ENCODE measurements at regions not wholly inside any gene's neighbourhood (a gene's known extent, or its start where the extent isn't known, plus 50 kb on each side); places are given as distances from the start of the nearest gene placed in this dataset.

DNA sequence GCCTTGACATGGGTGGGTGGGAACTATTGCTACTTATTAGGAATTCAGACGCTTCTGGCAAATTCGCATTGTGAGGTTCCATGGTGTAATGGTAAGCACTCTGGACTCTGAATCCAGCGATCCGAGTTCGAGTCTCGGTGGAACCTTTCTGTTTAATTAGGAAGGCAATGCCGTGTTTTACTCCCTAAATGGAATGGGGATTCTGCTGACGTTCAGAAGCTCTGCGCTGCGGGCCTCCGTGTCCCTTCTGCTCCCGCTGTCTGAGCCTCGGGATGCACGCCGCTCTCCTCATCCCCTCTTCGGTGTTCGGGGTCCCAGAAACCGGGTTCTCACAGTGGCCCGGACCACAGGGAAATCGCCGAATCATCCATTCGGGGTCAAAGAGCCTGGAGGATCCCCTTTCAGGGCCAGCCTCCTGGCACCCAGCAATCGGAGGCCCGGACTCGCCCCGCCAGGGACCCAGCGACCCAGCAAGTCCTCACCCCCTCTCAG is 280.3 kb downstream of the FAM72C start:
- TF ChIP-seq, protein P1, sequence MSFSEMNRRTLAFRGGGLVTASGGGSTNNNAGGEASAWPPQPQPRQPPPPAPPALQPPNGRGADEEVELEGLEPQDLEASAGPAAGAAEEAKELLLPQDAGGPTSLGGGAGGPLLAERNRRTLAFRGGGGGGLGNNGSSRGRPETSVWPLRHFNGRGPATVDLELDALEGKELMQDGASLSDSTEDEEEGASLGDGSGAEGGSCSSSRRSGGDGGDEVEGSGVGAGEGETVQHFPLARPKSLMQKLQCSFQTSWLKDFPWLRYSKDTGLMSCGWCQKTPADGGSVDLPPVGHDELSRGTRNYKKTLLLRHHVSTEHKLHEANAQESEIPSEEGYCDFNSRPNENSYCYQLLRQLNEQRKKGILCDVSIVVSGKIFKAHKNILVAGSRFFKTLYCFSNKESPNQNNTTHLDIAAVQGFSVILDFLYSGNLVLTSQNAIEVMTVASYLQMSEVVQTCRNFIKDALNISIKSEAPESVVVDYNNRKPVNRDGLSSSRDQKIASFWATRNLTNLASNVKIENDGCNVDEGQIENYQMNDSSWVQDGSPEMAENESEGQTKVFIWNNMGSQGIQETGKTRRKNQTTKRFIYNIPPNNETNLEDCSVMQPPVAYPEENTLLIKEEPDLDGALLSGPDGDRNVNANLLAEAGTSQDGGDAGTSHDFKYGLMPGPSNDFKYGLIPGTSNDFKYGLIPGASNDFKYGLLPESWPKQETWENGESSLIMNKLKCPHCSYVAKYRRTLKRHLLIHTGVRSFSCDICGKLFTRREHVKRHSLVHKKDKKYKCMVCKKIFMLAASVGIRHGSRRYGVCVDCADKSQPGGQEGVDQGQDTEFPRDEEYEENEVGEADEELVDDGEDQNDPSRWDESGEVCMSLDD (tag by site-specific recombination; IDR thresholded peaks at IDR 0.05) = no peak
- TF ChIP-seq ZNF140 (tag by site-specific recombination; IDR thresholded peaks at IDR 0.05) (no peak), ZNF768 (tag by site-specific recombination; IDR thresholded peaks at IDR 0.05) (no peak), REPIN1 (tag by site-specific recombination; IDR thresholded peaks at IDR 0.05; ENCODE audit: low read depth) (no peak), ZSCAN16 (tag by site-specific recombination; IDR thresholded peaks at IDR 0.05) (no peak), ZNF426 (tag by site-specific recombination; IDR thresholded peaks at IDR 0.05) (no peak), ZNF2 (tag by site-specific recombination; IDR thresholded peaks at IDR 0.05) (no peak), ZNF169 (tag by site-specific recombination; IDR thresholded peaks at IDR 0.05) (no peak)
- TF ChIP-seq, protein P2, sequence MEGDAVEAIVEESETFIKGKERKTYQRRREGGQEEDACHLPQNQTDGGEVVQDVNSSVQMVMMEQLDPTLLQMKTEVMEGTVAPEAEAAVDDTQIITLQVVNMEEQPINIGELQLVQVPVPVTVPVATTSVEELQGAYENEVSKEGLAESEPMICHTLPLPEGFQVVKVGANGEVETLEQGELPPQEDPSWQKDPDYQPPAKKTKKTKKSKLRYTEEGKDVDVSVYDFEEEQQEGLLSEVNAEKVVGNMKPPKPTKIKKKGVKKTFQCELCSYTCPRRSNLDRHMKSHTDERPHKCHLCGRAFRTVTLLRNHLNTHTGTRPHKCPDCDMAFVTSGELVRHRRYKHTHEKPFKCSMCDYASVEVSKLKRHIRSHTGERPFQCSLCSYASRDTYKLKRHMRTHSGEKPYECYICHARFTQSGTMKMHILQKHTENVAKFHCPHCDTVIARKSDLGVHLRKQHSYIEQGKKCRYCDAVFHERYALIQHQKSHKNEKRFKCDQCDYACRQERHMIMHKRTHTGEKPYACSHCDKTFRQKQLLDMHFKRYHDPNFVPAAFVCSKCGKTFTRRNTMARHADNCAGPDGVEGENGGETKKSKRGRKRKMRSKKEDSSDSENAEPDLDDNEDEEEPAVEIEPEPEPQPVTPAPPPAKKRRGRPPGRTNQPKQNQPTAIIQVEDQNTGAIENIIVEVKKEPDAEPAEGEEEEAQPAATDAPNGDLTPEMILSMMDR (tag by site-specific recombination; IDR thresholded peaks at IDR 0.05) = no peak
- TF ChIP-seq, protein P3, sequence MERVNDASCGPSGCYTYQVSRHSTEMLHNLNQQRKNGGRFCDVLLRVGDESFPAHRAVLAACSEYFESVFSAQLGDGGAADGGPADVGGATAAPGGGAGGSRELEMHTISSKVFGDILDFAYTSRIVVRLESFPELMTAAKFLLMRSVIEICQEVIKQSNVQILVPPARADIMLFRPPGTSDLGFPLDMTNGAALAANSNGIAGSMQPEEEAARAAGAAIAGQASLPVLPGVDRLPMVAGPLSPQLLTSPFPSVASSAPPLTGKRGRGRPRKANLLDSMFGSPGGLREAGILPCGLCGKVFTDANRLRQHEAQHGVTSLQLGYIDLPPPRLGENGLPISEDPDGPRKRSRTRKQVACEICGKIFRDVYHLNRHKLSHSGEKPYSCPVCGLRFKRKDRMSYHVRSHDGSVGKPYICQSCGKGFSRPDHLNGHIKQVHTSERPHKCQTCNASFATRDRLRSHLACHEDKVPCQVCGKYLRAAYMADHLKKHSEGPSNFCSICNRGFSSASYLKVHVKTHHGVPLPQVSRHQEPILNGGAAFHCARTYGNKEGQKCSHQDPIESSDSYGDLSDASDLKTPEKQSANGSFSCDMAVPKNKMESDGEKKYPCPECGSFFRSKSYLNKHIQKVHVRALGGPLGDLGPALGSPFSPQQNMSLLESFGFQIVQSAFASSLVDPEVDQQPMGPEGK (tag by site-specific recombination; IDR thresholded peaks at IDR 0.05) = no peak
